Activated T-cell treated with anti-CD3 and anti-CD28 coated beads for 48 hours (primary cell): ENCODE measurements at regions not wholly inside any gene's neighbourhood (a gene's known extent, or its start where the extent isn't known, plus 50 kb on each side); places are given as distances from the start of the nearest gene placed in this dataset.
"Not testable (repeated sequence)": the region's sequence is repeated elsewhere in the genome, so short reads cannot be mapped to it uniquely, and the experiment has no call there.

Experiments used
- DNase-seq: peaks from one replicate; pipeline ENCODE4 v3.0.0-alpha.2; 2020; ENCODE audit warnings: low read depth

DNA sequence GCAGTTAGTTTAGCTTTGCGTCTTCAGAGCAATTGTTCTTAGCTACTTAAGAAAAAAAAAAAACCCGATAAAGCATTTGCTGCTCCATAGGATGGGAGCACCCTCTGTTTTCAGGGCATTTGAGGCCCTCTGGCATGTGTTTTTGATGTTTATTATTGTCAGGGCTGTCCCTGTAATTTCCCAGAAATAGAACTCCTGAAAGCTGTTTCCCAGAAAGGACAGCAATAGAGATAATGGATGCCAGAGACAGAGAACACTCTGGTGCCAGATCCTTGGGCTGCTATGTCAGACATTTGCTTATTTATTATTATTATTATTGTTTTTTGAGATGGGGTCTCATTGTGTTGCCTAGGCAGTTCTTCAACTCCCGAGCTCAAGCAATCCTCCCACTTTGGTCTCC is 201.3 kb downstream of the ALG10 start:
- no peak for DNase-seq

DNA sequence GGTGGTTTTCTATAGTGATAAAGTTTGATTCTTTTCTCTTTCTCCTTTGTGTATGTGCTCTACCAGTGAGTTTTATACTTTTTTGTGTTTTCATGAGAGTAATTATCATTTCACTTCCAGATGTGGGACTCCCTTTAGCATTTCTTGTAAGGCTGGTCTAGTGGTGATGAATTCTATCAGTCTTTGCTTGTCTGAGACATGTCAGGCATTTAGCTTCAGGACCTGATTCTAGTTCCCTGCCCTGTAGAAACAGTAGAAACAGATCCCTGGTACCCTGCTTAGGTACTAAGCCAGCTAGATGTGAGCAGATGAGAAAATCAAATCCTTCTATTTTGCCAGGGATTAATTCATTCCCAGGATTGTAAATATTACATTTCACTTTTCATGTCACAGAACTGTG is 203.7 kb downstream of the ALG10 start:
- DNase-seq = not testable (repeated sequence)

DNA sequence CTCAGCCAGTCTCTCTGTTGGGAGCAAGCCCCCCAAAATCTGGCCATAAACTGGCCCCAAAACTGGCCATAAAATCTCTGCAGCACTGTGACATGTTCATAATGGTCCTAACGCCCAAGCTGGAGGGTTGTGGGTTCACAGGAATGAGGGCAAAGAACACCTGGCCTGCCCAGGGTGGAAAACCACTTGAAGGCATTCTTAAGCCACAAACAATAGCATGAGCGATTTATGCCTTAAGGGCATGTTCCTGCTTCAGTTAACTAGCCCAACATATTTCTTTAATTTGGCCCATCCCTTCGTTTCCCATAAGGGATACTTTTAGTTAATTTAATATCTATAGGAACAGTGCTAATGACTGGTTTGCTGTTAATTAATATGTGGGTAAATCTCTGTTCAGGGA is 205.8 kb downstream of the ALG10 start:
- DNase-seq = not testable (repeated sequence)

DNA sequence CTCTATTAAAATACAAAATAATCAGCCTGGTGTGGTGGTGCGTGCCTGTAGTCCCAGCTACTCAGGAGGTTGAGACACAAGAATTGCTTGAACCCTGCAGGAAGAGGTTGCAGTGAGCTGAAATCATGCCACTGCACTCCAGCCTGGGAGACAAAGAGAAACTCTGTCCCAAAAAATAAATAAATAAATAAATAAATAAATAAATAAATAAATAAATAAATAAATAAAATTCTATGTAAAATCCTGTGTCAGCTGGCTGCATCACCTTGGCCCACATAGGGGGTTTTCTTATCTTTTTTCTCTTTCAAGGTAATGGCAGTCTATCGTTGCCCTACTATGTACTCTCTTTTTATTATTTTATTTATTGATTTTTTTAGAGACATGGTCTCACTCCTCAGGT is 206.7 kb downstream of the ALG10 start:
- not testable (repeated sequence) for DNase-seq

DNA sequence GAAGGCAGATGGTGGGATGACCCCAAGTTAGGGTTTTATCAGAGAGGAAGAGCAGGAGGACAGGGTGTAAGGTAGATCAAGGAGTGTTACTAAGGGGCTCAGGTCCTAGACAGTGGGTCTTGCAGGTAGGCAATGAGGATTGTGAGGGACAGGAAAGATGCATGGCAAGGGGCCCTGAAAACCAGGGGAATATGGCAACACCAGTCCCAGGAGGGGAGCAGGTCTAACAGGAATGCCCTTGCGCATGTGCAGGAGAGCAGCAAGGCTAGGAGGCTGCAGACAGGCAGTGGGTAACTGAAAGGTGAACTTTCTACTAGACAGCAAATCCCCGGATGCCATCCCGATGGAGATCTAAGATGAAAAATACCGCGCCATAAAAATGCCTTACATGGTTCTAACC is 211.3 kb downstream of the ALG10 start:
- no peak for DNase-seq

DNA sequence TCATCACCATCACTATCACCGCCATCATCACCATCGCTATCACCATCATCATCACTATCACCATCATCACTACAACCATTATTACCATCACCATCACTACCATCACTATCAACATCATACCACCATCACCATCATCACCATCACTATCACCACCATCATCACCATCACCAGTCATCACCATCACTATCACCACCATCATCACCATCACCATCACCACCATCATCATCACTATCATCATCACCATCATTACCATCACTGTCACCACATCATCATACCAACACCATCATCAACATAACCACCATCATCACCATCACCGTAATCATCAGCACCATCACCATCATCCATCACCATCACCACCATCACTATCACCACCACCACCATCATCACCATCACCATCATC is 213.8 kb downstream of the ALG10 start:
- no peak for DNase-seq

DNA sequence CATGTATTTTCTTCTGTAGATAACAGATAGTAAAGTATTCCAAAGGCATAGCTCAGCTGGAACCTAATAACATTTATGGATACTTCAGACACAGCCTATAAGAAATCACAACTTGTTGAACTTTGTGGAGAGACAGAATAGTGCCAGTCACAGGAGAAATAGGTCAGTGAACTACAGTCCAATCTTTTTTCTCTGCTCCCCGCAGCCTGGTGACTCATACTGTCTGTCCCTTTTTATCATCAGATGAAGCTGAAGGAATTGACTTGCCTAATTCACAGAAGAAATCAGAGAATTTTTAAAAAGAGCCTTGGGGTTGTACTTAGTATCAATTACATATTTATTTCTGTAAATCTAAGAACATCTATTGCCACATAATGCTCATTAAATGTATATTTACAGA is 222.3 kb downstream of the ALG10 start:
- no peak for DNase-seq

DNA sequence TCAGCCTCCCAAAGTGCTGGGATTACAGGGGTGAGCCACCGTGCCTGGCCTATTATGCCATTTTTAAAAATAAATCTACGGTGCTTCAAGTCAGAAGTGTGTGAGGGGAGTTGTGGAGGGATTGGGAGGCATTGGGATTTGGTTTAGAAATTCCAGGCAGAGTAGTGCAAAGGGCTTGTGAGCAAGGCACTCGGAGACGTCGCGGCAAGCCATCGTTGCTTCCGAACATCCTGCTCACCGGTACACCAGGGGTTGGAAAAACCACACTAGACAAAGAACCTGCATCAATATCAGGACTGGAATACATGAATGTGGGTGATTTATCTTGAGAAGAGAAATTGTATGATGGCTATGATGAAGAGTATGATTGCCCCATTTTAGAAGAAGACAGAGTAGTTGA is 227.0 kb downstream of the ALG10 start:
- no peak for DNase-seq

DNA sequence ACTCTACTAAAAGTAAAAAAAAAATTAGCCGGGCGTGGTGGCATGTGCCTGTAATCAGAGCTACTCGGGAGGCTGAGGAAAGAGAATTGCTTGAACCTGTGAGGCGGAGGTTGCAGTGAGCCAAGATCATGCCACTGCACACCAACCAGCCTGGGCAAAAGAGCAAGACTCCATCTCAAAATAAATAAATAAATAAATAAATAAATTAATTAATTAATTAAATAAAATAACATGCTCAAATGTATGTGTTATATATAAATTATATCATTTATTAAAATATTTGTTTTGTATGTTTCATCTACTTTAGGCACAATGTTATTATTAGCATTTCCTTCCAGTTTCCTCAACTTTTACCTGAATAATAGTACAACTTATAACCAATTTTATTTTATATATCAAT is 229.6 kb downstream of the ALG10 start:
- not testable (repeated sequence) for DNase-seq

DNA sequence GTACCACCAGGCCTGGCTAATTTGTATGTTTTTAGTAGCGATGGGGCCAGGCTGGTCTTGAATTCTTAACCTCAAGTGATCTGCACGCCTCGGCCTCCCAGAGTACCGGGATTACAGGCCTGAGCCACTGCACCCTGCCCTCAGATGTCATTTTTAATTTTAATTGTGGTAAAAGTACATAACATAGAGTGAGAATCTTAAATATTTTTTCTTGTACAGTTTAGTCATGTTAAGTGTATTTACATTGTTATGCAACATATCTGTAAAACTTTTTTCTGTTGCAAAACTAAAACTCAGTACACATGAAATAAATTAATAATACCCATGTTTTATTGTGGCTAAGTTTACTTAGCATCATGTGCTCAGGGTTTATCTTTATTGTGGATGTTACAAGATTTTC is 231.4 kb downstream of the ALG10 start:
- DNase-seq = no peak

DNA sequence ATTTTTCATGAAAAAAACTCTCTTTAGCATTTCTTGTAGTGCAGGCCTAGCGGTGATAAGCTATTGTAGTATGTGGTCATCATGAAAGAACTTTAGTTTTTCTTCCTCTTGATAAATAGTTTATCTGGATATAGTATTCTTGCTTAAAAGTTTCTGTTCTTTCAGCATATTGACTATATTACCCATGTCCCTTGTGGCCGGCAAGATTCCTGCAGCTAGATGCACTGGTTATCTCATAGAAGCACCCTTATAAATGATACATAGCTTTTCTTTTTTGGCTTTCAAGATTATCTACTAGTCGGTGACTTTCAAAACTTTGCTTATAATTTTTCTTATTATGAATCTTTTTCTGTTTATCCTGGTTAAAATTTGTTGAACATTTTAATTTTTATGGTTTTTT is 234.8 kb downstream of the ALG10 start:
- no peak for DNase-seq

DNA sequence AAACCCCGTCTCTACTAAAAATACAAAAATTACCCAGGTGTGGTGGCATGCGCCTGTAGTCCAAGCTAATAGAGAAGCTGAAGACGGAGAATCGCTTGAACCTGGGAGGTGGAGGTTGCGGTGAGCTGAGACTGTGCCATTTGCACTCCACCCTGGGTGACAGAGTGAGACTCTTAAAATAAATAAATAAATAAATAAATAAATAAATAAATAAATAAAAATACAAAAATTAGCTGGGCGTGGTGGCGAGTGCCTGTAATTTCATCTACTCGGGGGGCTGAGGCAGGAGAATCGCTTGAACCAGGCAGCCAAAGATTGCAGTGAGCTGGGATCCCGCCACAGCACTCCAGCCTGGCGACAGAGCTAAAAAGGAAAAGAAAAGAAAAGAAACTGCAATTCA is 239.8 kb downstream of the ALG10 start:
- not testable (repeated sequence) for DNase-seq

DNA sequence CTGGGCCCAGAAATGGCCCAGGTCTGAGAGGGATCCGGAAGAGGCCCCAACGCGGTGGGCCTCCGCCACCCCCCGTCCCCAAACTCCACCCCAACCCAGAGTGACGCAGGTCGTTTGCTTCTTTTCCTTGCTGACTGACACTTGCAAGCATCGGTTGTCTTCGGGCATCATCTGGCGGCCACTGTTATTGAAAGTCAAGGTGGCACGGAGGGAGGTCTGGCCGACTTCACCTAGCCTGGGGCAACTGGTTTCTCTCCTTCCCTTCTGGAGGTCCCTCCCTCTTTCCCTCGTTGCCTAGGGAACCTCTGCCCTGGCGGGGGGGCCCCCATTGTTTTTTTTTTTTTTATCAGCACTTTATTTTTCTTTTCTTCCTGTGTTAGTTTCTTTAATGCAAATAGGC is 241.8 kb downstream of the ALG10 start:
- no peak for DNase-seq

DNA sequence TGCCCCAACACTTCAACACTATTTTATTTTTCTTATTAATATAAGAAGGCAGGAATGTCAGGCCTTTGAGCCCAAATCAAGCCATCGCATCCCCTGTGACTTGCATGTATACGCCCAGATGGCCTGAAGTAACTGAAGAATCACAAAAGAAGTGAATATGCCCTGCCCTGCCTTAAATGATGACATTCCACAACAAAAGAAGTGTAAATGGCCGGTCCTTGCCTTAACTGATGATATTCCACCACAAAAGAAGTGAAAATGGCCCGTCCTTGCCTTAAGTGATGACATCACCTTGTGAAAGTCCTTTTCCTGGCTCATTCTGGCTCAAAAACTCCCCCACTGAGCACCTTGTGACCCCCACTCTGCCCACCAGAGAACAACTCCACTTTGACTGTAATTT is 251.4 kb downstream of the ALG10 start:
- not testable (repeated sequence) for DNase-seq

DNA sequence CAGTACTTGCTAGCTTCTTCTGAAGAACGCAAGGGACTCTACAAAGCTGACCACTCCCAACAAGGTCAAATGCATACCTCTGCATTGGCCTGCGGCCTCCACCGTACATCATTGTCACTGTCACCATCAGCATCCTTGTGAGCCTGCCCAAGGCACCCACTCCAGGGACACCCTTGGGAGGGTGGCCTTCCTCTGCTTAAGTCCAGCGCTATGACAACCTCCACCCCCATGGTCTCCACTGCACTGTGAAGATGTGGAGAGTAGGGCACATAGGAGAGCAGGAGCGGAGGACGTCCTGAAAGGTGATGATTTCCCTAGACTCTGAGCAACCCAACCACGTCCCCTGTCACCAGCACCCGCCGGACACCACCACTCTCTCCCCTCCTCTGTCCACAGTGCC is 252.8 kb downstream of the ALG10 start:
- no peak for DNase-seq

DNA sequence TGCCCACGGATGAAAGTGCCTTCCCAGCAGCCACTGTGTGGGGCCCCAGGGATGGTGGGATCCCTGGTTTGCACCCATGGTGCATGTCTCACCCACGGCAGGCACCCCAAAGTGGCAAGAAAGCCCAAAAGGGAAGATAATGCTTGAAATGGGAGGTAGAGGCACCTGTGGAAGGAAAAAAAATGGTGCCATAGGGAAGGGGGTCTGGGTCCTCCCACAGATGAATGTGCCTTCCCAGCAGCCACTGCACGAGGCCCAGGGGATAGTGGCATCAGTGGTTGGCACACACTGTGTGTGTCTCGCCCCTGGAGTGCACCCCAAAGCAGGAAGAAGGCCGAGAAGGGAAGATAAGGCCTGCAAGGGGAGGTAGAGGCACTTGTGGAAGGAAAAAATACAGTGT is 264.2 kb downstream of the ALG10 start:
- no peak for DNase-seq

DNA sequence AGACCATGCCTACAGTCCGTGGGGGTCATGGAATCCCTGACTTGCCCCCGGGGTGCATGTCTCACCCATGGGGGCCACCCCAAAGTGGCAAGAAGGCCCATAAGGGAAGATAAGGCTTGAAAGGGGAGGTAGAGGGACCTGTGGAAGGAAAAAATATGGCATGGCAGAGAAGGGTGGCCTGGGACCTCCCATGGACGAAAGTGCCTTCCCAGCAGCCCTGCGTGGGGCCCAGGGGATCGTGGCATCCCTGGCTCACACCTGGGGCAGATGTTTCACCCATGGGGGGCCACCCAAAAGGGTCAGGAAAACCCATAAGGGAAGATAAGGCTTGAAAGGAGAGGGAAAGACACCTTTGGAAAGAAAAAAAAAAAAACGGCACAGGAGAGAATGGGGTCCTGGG is 264.6 kb downstream of the ALG10 start:
- DNase-seq = no peak

DNA sequence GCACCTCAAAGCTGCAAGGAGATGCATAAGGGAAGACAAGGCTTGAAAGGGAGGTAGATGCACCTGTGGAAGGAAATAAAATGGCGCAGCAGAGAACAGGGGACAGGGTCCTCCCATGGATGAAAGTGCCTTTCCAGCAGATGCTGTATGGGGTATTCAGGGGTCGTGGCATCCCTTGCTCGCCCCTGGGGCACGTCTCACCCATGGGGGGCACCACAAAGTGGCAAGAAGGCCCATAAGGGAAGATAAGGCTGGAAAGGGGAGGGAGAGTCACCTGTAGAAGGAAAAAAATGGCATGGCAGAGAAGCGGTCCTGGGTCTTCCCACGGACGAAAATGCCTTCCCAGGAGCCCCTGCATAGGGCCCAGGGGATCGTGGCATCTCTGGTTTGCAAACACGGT is 265.1 kb downstream of the ALG10 start:
- DNase-seq = no peak

DNA sequence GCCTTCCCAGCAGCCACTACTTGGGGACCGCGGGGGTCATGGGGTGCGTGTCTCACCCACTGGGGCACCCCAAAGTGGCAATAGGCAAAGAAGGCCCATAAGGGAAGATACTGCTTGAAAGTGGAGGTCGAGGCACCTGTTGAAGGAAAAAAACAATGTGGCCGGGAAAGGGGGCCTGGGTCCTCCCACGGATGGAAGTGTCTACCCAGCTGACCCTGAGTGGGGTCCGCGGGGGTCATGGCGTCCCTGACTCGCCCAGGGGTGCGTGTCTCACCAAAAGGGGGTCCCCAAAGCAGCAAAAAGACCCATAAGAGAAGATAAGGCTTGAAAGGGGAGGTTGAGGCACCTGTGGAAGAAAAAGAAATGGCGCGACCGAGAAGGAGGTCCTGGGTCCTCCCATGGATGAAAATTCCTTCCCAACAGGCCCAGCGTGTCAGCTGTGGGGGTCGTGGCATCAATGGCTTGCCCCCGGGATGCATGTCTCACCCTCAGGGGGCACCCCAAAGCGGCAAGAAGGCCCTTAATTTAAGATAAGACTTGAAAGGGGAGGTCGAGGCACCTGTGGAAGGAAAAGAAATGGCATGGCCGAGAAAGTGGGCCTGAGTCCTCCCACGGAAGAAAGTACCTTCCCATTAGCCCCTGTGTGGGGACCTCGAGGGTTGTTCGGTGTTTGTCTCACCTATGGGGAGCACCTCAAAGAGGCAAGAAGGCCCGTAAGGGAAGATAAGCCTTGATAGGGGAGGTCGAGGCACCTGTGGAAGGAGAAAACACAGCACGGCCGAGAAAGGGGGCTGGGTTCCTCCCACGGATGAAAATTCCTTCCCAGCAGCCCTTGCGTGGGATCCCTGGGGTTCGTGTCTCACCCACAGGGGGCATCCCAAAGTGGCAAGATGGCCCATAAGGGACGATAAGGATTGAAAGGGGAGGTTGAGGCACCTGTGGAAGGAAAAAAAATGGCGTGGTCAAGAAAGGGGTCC is 266.0 kb downstream of the ALG10 start:
- no peak for DNase-seq

DNA sequence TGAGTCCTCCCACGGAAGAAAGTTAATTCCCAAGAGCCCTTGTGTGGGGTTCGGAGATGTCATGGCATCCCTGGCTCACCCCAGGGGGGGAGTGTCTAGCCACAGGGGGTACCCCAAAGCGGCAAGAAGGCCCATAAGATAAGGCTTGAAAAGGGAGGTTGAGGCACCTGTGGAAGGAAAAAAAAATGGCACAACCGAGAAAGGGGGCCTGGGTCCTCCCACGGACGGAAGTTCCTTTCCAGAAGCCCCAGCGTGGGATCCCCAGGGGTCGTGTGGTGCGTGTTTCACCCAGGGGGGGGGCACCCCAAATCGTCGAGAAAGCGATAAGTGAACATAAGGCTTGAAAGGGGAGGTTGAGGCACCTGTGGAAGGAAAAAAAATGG is 266.7 kb downstream of the ALG10 start:
- DNase-seq = no peak

DNA sequence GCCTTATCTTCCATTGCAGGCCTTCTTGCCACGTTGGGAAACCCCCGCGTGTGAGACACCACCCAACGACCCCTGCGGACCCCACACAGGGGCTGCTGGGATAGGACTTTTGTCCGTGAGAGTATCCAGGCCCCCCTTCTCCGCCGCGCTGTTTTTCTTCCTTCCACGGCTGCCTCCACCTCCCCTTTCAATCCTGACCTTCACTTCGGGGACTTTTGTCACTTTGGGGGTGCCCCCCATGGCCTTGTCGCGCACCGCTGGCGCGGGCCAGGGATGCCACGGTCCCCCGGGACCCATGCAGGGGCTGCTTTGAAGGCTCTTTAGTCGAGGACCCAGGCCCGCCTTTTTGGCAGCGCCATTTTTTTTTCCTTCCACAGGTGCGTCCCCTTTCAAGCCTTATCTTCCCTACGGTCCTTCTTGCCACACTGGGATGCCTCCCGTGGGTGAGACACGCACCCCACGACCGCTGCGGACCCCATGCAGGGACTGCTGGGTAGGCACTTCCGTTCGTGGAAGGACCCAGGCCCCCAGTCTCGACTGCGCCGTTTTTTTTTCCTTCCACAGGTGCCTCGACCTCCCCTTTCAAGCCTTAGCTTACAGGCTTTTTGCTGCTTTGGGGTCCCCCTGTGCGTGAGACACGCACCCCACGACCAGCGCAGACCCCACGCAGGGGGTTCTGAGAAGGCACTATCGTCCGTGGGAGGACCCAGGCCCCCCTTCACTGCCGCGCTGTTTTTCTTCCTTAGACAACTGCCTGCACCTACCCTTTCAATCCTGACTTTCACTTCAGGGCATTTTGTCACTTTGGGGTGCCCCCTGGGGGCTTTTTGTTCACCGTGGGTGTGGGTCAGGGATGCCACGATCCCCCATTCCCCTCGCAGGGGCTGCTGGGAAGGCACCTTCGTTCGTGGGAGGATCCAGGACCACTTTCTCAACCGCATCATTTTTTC is 267.4 kb downstream of the ALG10 start:
- DNase-seq = no peak

DNA sequence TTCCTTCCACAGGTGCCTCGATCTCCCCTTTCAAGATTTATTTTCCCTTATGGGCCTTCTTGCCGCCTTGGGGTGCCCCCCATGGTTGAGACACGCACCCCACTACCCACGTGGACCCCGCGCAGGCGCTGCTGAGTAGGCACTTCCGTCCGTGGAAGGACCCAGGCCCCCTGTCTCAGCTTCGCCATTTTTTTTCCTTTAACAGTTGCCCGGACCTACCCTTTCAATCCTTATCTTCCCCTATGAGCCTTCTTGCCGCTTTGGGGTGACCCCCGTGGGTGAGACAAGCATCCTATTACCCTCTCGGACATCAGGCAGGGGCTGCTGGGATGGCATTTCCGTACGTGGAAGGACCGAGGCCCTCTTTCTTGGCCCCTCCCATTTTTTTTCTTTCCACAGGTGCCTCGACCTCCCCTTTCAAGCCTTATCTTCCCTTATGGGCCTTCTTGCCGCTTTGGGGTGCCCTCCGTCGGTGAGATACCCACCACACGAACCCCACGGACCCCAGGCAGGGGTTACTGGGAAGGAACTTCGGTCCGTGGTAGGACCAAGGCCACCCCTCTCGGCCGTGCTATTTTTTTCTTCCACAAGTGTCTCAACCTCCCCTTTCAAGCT is 268.2 kb downstream of the ALG10 start:
- DNase-seq = no peak

DNA sequence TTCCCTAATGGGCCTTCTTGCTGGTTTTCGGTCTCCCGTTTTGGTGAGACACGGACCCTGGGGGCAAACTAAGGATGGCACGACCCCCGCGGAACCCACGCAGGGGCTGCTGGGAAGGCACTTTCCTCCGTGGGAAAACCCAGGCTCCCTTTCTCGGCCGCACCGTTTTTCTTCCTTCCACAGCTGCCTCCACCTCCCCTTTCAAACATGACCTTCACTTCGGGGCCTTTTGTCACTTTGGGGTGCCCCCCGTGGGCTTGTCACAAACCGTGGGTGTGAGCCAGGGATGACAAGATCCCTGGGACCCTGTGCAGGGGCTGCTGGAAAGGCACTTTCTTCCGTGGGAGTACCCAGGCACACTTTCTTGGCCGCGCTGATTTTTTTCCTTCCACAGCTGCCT is 268.7 kb downstream of the ALG10 start:
- DNase-seq = no peak
